ENCODE measurements at regions not wholly inside any gene's neighbourhood (a gene's known extent, or its start where the extent isn't known, plus 50 kb on each side); places are given as distances from the start of the nearest gene placed in this dataset.

- no peak for TF ChIP-seq POLR2A (IDR thresholded peaks at IDR 0.05; ENCODE audit: low read depth, low read length)
- TF ChIP-seq CTCF (conservative IDR thresholded peaks at IDR 0.05; ENCODE audit: low read depth, low read length) = no peak
- no peak for TF ChIP-seq CEBPB (IDR thresholded peaks at IDR 0.05; ENCODE audit: low read depth, low read length)
- TF ChIP-seq RAD21 (IDR thresholded peaks at IDR 0.05; ENCODE audit: low read length) = no peak
- no peak for TF ChIP-seq USF2 (IDR thresholded peaks at IDR 0.05; ENCODE audit: low read depth, low read length)
- TF ChIP-seq MAFK (IDR thresholded peaks at IDR 0.05; ENCODE audit: low read depth, low read length) = no peak
- no peak for TF ChIP-seq CHD1 (IDR thresholded peaks at IDR 0.05; ENCODE audit: low read depth, low read length)
- no peak for TF ChIP-seq MXI1 (IDR thresholded peaks at IDR 0.05; ENCODE audit: borderline replicate concordance, low read depth, low read length)
- TF ChIP-seq MAZ (IDR thresholded peaks at IDR 0.05; ENCODE audit: borderline replicate concordance, low read depth, low read length) = no peak
- no peak for TF ChIP-seq BHLHE40 (IDR thresholded peaks at IDR 0.05; ENCODE audit: low read depth, low read length)
- no peak for TF ChIP-seq RFX5 (IDR thresholded peaks at IDR 0.05; ENCODE audit: low read depth, low read length)
- TF ChIP-seq, protein P1, sequence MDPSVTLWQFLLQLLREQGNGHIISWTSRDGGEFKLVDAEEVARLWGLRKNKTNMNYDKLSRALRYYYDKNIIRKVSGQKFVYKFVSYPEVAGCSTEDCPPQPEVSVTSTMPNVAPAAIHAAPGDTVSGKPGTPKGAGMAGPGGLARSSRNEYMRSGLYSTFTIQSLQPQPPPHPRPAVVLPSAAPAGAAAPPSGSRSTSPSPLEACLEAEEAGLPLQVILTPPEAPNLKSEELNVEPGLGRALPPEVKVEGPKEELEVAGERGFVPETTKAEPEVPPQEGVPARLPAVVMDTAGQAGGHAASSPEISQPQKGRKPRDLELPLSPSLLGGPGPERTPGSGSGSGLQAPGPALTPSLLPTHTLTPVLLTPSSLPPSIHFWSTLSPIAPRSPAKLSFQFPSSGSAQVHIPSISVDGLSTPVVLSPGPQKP (IDR thresholded peaks at IDR 0.05; ENCODE audit: borderline replicate concordance, low read depth, low read length) = no peak
These were observed 197.8 kb downstream of the MEMO1 start for GRCh38 chr2:31813016-31813415.

Data from IMR-90 (cell line).